WTC11 (cell line): ENCODE measurements at regions not wholly inside any gene's neighbourhood (a gene's known extent, or its start where the extent isn't known, plus 50 kb on each side); places are given as distances from the start of the nearest gene placed in this dataset.

ENCODE experiments used
- ATAC-seq: fragments of 200-7000 bp; cut with Tn5 transposase; 2 replicates; pipeline ENCODE4 v1.10.0; 2021; ENCODE audit warnings: mild to moderate bottlenecking, moderate library complexity
- CTCF ChIA-PET: fragments of 300-600 bp; sonication (Branson Sonifier 250); formaldehyde crosslinking; loops from one replicate; lab custom pipeline; 2021; ENCODE audit warnings: antibody characterized with exemption; lab: Charles Lee
- POLR2A ChIA-PET: fragments of 350-600 bp; sonication (Branson Sonifier 250); formaldehyde crosslinking; loops from one replicate; lab custom pipeline; 2021; ENCODE audit warnings: antibody characterized with exemption; lab: Charles Lee
- DNase-seq: peaks from one replicate; pipeline ENCODE4 v3.0.0; 2021; ENCODE audit warnings: low spot score
- H3K27ac Mint-ChIP-seq: 2 replicates; pipeline ENCODE4 v1.8.0; 2021; ENCODE audit warnings: mixed read lengths
- H3K27me3 Mint-ChIP-seq: 2 replicates; pipeline ENCODE4 v1.8.0; 2021; ENCODE audit warnings: low read depth, mild to moderate bottlenecking, moderate library complexity, mixed read lengths
- H3K36me3 Mint-ChIP-seq: 2 replicates; pipeline ENCODE4 v1.8.0; 2021; ENCODE audit warnings: mixed read lengths
- H3K4me1 Mint-ChIP-seq: 2 replicates; pipeline ENCODE4 v1.8.0; 2022; ENCODE audit warnings: mixed read lengths
- H3K4me3 Mint-ChIP-seq: 2 replicates; pipeline ENCODE4 v1.8.0; 2021; ENCODE audit warnings: mild to moderate bottlenecking, moderate library complexity, mixed read lengths
- H3K9me3 Mint-ChIP-seq: 2 replicates; pipeline ENCODE4 v1.8.0; 2021; ENCODE audit warnings: mixed read lengths
- CDX4 ChIP-seq: fragments of 250-450 bp; sonication (Bioruptor Pico); IDR thresholded peaks from 2 replicates; pipeline ENCODE4 v1.9.0; 2021; ENCODE audit warnings: moderate library complexity, mild to moderate bottlenecking, inconsistent platforms, borderline replicate concordance
- CREB1 ChIP-seq: sonication (generic); formaldehyde crosslinking; IDR thresholded peaks from 2 replicates; pipeline ENCODE4 v1.8.0; 2023; ENCODE audit warnings: mild to moderate bottlenecking, missing genetic modification reagents
- E2F4 ChIP-seq: sonication (generic); formaldehyde crosslinking; IDR thresholded peaks from 2 replicates; pipeline ENCODE4 v1.8.1; 2022; ENCODE audit warnings: low read depth, mild to moderate bottlenecking, moderate library complexity, missing genetic modification reagents, borderline replicate concordance
- FOXK1 ChIP-seq: sonication (generic); formaldehyde crosslinking; IDR thresholded peaks from 2 replicates; pipeline ENCODE4 v1.8.0; 2022; ENCODE audit warnings: mild to moderate bottlenecking, moderate library complexity, missing genetic modification reagents
- FOXP4 ChIP-seq: sonication (generic); formaldehyde crosslinking; IDR thresholded peaks from 2 replicates; pipeline ENCODE4 v1.8.0; 2022; ENCODE audit warnings: mild to moderate bottlenecking, missing genetic modification reagents
- GABPB1 ChIP-seq: sonication (generic); formaldehyde crosslinking; IDR thresholded peaks from 2 replicates; pipeline ENCODE4 v1.8.1; 2023; ENCODE audit warnings: mild to moderate bottlenecking, missing genetic modification reagents
- GTF2I ChIP-seq: fragments of 250-450 bp; sonication (Bioruptor Pico); conservative IDR thresholded peaks from 2 replicates; pipeline ENCODE4 v1.4.0; 2021; ENCODE audit warnings: mild to moderate bottlenecking
- HMGA2 ChIP-seq: fragments of 250-450 bp; sonication (Bioruptor Pico); IDR thresholded peaks from 2 replicates; pipeline ENCODE4 v1.4.0; 2021; ENCODE audit warnings: mild to moderate bottlenecking, moderate library complexity
- JUN ChIP-seq: sonication (generic); formaldehyde crosslinking; IDR thresholded peaks from 2 replicates; pipeline ENCODE4 v1.8.0; 2023; ENCODE audit warnings: mild to moderate bottlenecking, missing genetic modification reagents
- KAT7 ChIP-seq: sonication (generic); formaldehyde crosslinking; IDR thresholded peaks from 2 replicates; pipeline ENCODE4 v1.8.1; 2023; ENCODE audit warnings: missing genetic modification reagents, mild to moderate bottlenecking, borderline replicate concordance
- MXD4 ChIP-seq: fragments of 250-450 bp; sonication (Bioruptor Pico); IDR thresholded peaks from 2 replicates; pipeline ENCODE4 v1.8.0; 2021; ENCODE audit warnings: mild to moderate bottlenecking, moderate library complexity, borderline replicate concordance
- MYBL2 ChIP-seq: sonication (generic); formaldehyde crosslinking; IDR thresholded peaks from 2 replicates; pipeline ENCODE4 v1.8.1; 2023; ENCODE audit warnings: mild to moderate bottlenecking, moderate library complexity, missing genetic modification reagents
- NFYB ChIP-seq: sonication (generic); formaldehyde crosslinking; conservative IDR thresholded peaks from 2 replicates; pipeline ENCODE4 v1.8.0; 2022; ENCODE audit warnings: low read depth, missing genetic modification reagents
- PRRX2 ChIP-seq: fragments of 250-450 bp; sonication (Bioruptor Pico); IDR thresholded peaks from 2 replicates; pipeline ENCODE4 v1.8.0; 2021; ENCODE audit warnings: mild to moderate bottlenecking
- RORB ChIP-seq: fragments of 250-450 bp; sonication (Bioruptor Pico); IDR thresholded peaks from 2 replicates; pipeline ENCODE4 v1.9.0; 2021; ENCODE audit warnings: mild to moderate bottlenecking
- SOX15 ChIP-seq: fragments of 250-450 bp; sonication (Bioruptor Pico); IDR thresholded peaks from 2 replicates; pipeline ENCODE4 v1.9.0; 2021; ENCODE audit warnings: mild to moderate bottlenecking
- SP1 ChIP-seq: sonication (generic); formaldehyde crosslinking; conservative IDR thresholded peaks from 2 replicates; pipeline ENCODE4 v1.8.1; 2022; ENCODE audit warnings: missing genetic modification reagents
- ZNF671 ChIP-seq: fragments of 250-450 bp; sonication (Bioruptor Pico); IDR thresholded peaks from 2 replicates; pipeline ENCODE4 v1.8.0; 2021; ENCODE audit warnings: mild to moderate bottlenecking
- TF ChIP-seq, protein P1 (sequence below): sonication (generic); formaldehyde crosslinking; IDR thresholded peaks from 2 replicates; pipeline ENCODE4 v1.8.1; 2023; ENCODE audit warnings: mild to moderate bottlenecking, missing genetic modification reagents
- TF ChIP-seq, protein P2 (sequence below): sonication (generic); formaldehyde crosslinking; IDR thresholded peaks from 2 replicates; pipeline ENCODE4 v1.8.0; 2022; ENCODE audit warnings: mild to moderate bottlenecking, missing genetic modification reagents
- TF ChIP-seq, protein P3 (sequence below): fragments of 250-450 bp; sonication (Bioruptor Pico); IDR thresholded peaks from 2 replicates; pipeline ENCODE4 v1.9.0; 2021; ENCODE audit warnings: mild to moderate bottlenecking
- TF ChIP-seq, protein P4 (sequence below): fragments of 200-600 bp; IDR thresholded peaks from 2 replicates; pipeline ENCODE4 v1.8.0; 2022; ENCODE audit warnings: antibody characterized with exemption

- no peak for TF ChIP-seq FOXP4 (CRISPR knock-in tag)
- no peak for TF ChIP-seq MYBL2 (CRISPR knock-in tag)
- no peak for TF ChIP-seq KAT7 (CRISPR knock-in tag)
- no peak for TF ChIP-seq SOX15
- TF ChIP-seq PRRX2 (CRISPR knock-in tag): no peak
- no peak for TF ChIP-seq ZNF671 (CRISPR knock-in tag)
- TF ChIP-seq FOXK1 (CRISPR knock-in tag): no peak
Measured at GRCh38 chr16:60484901-60485300, 1551.3 kb downstream of the CDH8 start (continued).

DNA sequence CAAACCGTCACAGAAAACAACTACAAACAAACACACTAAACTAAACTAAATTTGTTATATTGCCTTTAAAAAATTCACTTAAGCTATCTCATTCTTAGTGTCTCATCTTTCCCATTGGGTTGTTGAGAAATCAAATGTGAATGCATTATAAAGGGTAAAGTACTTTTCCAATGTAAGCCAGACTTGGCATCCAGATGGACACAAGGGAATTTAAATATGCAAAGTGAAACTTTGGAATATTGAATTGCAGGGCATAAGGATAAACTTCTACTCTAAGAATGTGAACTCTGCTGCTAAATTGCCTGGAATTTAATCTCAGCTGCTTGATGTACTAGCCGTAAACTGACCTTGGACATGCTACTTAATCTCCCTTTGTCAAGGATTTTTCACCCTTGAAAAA lies 1554.6 kb downstream of the CDH8 start:
- Mint-ChIP-seq H3K27me3 (no peaks in the 10 kb centered on the region), H3K27ac (no peak overlapping the region), H3K4me3 (no peak overlapping the region), H3K4me1 (peaks cover 8% of the 10 kb centered on the region; the same call in 1 of the 2 replicates), H3K9me3 (no peaks in the 10 kb centered on the region), H3K36me3 (no peaks in the 10 kb centered on the region)
- TF ChIP-seq RORB (CRISPR knock-in tag): no peak
- TF ChIP-seq NFYB: no peak
- TF ChIP-seq, protein P1, sequence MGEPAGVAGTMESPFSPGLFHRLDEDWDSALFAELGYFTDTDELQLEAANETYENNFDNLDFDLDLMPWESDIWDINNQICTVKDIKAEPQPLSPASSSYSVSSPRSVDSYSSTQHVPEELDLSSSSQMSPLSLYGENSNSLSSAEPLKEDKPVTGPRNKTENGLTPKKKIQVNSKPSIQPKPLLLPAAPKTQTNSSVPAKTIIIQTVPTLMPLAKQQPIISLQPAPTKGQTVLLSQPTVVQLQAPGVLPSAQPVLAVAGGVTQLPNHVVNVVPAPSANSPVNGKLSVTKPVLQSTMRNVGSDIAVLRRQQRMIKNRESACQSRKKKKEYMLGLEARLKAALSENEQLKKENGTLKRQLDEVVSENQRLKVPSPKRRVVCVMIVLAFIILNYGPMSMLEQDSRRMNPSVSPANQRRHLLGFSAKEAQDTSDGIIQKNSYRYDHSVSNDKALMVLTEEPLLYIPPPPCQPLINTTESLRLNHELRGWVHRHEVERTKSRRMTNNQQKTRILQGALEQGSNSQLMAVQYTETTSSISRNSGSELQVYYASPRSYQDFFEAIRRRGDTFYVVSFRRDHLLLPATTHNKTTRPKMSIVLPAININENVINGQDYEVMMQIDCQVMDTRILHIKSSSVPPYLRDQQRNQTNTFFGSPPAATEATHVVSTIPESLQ: no peak
- TF ChIP-seq MXD4 (CRISPR knock-in tag): no peak
- TF ChIP-seq CDX4 (CRISPR knock-in tag): no peak
- TF ChIP-seq GTF2I (CRISPR knock-in tag): no peak
- TF ChIP-seq JUN (CRISPR knock-in tag): no peak
- TF ChIP-seq GABPB1 (CRISPR knock-in tag): no peak
- TF ChIP-seq SP1 (CRISPR knock-in tag): no peak
- no peak for TF ChIP-seq HMGA2
- no peak for TF ChIP-seq CREB1
- CTCF ChIA-PET: no interaction called here
- POLR2A ChIA-PET: no interaction called here
- ATAC-seq: no peak
- no peak for DNase-seq

DNA sequence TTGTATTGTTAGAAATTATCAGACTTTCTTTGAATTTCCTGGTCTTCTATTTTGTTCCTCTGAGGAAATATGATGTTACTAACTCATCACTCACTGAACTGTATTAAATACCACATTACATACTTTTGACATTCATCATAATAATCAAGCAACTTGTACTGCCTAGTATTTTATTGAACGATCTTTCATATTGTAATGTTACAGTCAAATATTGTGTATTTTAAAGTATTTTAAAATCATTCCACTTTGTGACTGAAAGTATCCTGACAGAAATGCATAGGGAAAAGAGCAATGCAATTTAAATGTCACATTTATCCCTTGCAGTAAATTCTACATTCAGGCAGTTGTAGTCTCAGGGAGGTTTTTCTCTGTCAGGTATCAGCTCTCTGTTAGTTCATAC lies 1557.4 kb downstream of the CDH8 start:
- H3K4me1 Mint-ChIP-seq: peaks cover 8% of the 10 kb centered on the region; the same call in 1 of the 2 replicates
- CTCF ChIA-PET: no interaction called here
- TF ChIP-seq NFYB: no peak
- no peak for TF ChIP-seq FOXP4 (CRISPR knock-in tag)
- TF ChIP-seq, protein P2, sequence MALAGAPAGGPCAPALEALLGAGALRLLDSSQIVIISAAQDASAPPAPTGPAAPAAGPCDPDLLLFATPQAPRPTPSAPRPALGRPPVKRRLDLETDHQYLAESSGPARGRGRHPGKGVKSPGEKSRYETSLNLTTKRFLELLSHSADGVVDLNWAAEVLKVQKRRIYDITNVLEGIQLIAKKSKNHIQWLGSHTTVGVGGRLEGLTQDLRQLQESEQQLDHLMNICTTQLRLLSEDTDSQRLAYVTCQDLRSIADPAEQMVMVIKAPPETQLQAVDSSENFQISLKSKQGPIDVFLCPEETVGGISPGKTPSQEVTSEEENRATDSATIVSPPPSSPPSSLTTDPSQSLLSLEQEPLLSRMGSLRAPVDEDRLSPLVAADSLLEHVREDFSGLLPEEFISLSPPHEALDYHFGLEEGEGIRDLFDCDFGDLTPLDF (CRISPR knock-in tag): no peak
- TF ChIP-seq, protein P3, sequence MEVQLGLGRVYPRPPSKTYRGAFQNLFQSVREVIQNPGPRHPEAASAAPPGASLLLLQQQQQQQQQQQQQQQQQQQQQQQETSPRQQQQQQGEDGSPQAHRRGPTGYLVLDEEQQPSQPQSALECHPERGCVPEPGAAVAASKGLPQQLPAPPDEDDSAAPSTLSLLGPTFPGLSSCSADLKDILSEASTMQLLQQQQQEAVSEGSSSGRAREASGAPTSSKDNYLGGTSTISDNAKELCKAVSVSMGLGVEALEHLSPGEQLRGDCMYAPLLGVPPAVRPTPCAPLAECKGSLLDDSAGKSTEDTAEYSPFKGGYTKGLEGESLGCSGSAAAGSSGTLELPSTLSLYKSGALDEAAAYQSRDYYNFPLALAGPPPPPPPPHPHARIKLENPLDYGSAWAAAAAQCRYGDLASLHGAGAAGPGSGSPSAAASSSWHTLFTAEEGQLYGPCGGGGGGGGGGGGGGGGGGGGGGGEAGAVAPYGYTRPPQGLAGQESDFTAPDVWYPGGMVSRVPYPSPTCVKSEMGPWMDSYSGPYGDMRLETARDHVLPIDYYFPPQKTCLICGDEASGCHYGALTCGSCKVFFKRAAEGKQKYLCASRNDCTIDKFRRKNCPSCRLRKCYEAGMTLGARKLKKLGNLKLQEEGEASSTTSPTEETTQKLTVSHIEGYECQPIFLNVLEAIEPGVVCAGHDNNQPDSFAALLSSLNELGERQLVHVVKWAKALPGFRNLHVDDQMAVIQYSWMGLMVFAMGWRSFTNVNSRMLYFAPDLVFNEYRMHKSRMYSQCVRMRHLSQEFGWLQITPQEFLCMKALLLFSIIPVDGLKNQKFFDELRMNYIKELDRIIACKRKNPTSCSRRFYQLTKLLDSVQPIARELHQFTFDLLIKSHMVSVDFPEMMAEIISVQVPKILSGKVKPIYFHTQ (CRISPR knock-in tag): no peak
- no peak for TF ChIP-seq E2F4
- TF ChIP-seq, protein P4, sequence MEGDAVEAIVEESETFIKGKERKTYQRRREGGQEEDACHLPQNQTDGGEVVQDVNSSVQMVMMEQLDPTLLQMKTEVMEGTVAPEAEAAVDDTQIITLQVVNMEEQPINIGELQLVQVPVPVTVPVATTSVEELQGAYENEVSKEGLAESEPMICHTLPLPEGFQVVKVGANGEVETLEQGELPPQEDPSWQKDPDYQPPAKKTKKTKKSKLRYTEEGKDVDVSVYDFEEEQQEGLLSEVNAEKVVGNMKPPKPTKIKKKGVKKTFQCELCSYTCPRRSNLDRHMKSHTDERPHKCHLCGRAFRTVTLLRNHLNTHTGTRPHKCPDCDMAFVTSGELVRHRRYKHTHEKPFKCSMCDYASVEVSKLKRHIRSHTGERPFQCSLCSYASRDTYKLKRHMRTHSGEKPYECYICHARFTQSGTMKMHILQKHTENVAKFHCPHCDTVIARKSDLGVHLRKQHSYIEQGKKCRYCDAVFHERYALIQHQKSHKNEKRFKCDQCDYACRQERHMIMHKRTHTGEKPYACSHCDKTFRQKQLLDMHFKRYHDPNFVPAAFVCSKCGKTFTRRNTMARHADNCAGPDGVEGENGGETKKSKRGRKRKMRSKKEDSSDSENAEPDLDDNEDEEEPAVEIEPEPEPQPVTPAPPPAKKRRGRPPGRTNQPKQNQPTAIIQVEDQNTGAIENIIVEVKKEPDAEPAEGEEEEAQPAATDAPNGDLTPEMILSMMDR: no peak
- no peak for TF ChIP-seq HMGA2

More for the DNA sequence above, 1557.4 kb downstream of the CDH8 start:
- H3K4me3 Mint-ChIP-seq: no peak overlapping the region
- no peaks in the 10 kb centered on the region for H3K36me3 Mint-ChIP-seq
- no peak overlapping the region for H3K27ac Mint-ChIP-seq
- DNase-seq: no peak
- H3K9me3 Mint-ChIP-seq: no peaks in the 10 kb centered on the region
- POLR2A ChIA-PET: no interaction called here
- H3K27me3 Mint-ChIP-seq: no peaks in the 10 kb centered on the region
- no peak for ATAC-seq
